ENCODE measurements at regions not wholly inside any gene's neighbourhood (a gene's known extent, or its start where the extent isn't known, plus 50 kb on each side); places are given as distances from the start of the nearest gene placed in this dataset.
"Not testable (repeated sequence)": the region's sequence is repeated elsewhere in the genome, so short reads cannot be mapped to it uniquely, and the experiment has no call there.

- not testable (repeated sequence) for TF ChIP-seq CTCF, POLR2A (IDR thresholded peaks at IDR 0.05)
These were observed 235.2 kb upstream of the ARHGAP42 start for GRCh38 chr11:100451801-100452460.

Data from esophagus squamous epithelium (tissue), 4 donors.